ENCODE measurements at regions not wholly inside any gene's neighbourhood (a gene's known extent, or its start where the extent isn't known, plus 50 kb on each side); places are given as distances from the start of the nearest gene placed in this dataset.

DNA sequence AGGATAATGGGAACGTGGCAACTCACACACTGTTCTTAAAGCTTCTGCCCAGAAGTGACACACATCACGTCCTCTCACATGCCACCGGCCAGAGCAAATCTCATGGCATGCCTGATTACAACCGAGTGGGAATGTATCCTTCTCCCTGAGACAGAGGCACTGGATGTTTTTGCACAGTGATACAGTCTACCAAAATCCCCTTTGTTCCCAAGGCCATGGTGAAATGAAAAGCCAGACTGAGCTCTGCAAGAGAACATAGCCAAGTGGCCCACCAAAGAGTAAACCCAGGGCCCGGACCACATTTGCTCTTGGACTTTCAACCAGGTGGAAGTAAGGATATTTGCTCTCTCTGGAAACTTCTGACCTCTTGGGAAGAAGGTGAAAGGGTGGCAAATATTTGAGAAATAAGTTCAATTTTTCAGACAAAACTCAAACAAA lies 186.2 kb upstream of the STT3B start:
- WGBS (ENCODE audit: insufficient coverage), result 93% methylated on average over 5 of the region's 5 CpGs
- Histone ChIP-seq H3K27me3 (ENCODE audit: control insufficient read depth, insufficient read depth, low read length) (no peaks in the 10 kb centered on the region), H3K4me1 (ENCODE audit: control insufficient read depth, insufficient read depth, low read length) (no peaks in the 10 kb centered on the region), H3K4me3 (ENCODE audit: low read length) (no peak overlapping the region), H3K27ac (ENCODE audit: low read length) (no peak overlapping the region), H3K36me3 (ENCODE audit: control insufficient read depth, insufficient read depth, low read length) (no peaks in the 10 kb centered on the region), H3K9me3 (replicated peaks; ENCODE audit: control insufficient read depth, low read depth, low read length) (peaks cover 3% of the 10 kb centered on the region)
- no peak for DNase-seq

DNA sequence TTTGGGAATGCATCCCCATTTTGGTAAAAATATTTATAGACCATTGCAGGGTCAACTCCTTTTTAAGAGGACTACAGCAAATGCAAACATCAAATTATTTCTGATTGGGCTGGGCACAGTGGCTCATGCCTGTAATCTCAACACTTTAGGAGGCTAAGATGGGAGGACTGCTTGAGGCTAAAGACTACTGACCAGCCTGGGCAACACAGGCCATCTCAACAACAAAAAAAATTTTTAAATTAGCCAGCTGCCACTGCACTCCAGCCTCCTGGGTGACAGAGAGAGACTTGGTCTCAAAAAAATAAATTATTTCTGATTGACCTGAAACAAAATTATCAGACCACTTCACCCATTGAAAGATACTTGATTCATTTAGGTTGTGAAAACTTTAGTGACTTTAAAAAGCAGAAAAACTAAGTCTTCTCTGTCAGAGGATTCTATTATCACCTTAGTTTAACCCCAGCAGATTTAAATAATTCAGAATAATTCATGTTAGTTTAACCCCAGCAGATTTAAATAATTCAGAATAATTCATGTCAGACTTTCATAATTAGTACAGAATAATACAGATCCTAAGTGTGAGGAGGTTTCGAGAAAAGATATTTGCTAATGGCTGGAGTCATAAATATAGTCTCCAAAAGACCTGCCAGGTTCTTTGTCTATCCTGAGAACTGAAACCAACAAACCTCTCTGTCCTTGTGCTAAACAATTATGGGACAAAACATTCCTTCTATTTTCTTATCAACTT lies 183.6 kb upstream of the STT3B start:
- no CpG with 5 or more reads among the region's 1 CpG for WGBS (ENCODE audit: insufficient coverage)
- no peak for DNase-seq
- H3K36me3 ChIP-seq (ENCODE audit: control insufficient read depth, insufficient read depth, low read length), result no peaks in the 10 kb centered on the region
- H3K4me3 ChIP-seq (ENCODE audit: low read length), result no peak overlapping the region
- no peak overlapping the region for H3K27ac ChIP-seq (ENCODE audit: low read length)
- H3K9me3 ChIP-seq (replicated peaks; ENCODE audit: control insufficient read depth, low read depth, low read length), result peaks cover 3% of the 10 kb centered on the region
- no peaks in the 10 kb centered on the region for H3K4me1 ChIP-seq (ENCODE audit: control insufficient read depth, insufficient read depth, low read length)
- H3K27me3 ChIP-seq (ENCODE audit: control insufficient read depth, insufficient read depth, low read length), result no peaks in the 10 kb centered on the region

DNA sequence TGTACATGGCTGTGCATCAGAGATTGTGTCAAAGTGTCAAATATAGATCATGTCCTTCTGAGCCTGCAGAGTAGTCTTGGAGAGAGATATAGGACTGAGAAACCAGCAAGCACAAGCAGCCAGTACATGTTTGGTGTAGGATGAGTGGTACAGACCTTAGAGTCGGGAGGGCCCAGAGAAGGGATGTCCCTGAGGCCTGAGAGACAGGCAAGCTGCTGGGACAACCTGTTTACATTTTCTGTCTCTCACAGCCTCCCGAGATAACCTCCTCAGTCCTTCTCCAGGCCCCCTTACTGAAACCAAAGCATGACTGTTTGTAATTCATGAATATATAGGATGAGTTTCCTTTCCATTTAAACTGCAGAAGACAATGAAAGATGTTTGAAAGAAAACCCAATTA lies 182.4 kb upstream of the STT3B start:
- no peaks in the 10 kb centered on the region for H3K27me3 ChIP-seq (ENCODE audit: control insufficient read depth, insufficient read depth, low read length)
- DNase-seq, result no peak
- no peaks in the 10 kb centered on the region for H3K9me3 ChIP-seq (replicated peaks; ENCODE audit: control insufficient read depth, low read depth, low read length)
- no peaks in the 10 kb centered on the region for H3K36me3 ChIP-seq (ENCODE audit: control insufficient read depth, insufficient read depth, low read length)
- no CpG with 5 or more reads among the region's 2 CpGs for WGBS (ENCODE audit: insufficient coverage)
- no peak overlapping the region for H3K27ac ChIP-seq (ENCODE audit: low read length)
- H3K4me3 ChIP-seq (ENCODE audit: low read length), result no peak overlapping the region
- no peaks in the 10 kb centered on the region for H3K4me1 ChIP-seq (ENCODE audit: control insufficient read depth, insufficient read depth, low read length)

DNA sequence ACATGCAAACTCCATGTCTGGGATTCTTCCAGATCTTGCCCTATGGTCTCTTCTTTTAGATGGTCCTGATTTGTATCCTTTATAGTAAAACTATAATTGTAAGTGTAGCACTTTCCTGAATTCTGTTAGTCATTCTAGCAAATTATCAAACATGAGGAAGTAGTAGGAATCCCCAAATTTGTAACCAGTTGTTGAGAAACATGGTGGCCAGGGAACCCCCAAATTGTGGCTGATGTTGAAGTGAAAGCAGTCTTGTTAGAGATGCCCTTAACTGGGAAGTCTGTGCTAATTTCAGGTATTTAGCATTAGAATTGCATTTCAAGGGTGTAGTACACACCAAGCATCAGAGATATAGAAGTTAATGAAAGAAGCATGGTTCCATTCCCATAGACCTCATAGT lies 180.4 kb upstream of the STT3B start:
- Histone ChIP-seq H3K27ac (ENCODE audit: low read length) (no peak overlapping the region), H3K36me3 (ENCODE audit: control insufficient read depth, insufficient read depth, low read length) (no peaks in the 10 kb centered on the region), H3K9me3 (replicated peaks; ENCODE audit: control insufficient read depth, low read depth, low read length) (no peaks in the 10 kb centered on the region), H3K27me3 (ENCODE audit: control insufficient read depth, insufficient read depth, low read length) (no peaks in the 10 kb centered on the region), H3K4me1 (ENCODE audit: control insufficient read depth, insufficient read depth, low read length) (no peaks in the 10 kb centered on the region), H3K4me3 (ENCODE audit: low read length) (no peak overlapping the region)
- no peak for DNase-seq

DNA sequence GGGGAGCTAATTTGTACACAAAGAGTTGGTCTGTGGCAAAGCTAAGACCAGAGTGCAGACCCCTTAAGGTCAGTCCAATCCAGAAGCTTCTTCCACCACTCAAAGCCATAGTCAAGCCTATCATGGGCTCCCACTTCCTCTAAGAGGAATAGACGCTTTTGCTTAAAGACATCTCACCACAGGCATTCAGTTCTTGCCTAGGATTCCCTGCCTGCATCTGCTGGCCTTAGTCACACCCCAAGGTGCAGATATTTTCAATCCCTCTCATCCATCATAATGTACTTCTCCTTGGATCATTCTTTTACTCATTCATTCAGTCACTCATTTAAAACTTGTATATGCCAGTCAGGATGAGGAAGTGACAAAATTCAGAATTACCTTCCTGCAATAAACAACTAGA lies 179.6 kb upstream of the STT3B start:
- no peak for DNase-seq
- no peaks in the 10 kb centered on the region for H3K36me3 ChIP-seq (ENCODE audit: control insufficient read depth, insufficient read depth, low read length)
- H3K27me3 ChIP-seq (ENCODE audit: control insufficient read depth, insufficient read depth, low read length), result no peaks in the 10 kb centered on the region
- no peak overlapping the region for H3K4me3 ChIP-seq (ENCODE audit: low read length)
- WGBS (ENCODE audit: insufficient coverage), result 80% methylated on average over 1 of the region's 1 CpG
- H3K4me1 ChIP-seq (ENCODE audit: control insufficient read depth, insufficient read depth, low read length), result no peaks in the 10 kb centered on the region
- H3K9me3 ChIP-seq (replicated peaks; ENCODE audit: control insufficient read depth, low read depth, low read length), result no peaks in the 10 kb centered on the region
- no peak overlapping the region for H3K27ac ChIP-seq (ENCODE audit: low read length)

DNA sequence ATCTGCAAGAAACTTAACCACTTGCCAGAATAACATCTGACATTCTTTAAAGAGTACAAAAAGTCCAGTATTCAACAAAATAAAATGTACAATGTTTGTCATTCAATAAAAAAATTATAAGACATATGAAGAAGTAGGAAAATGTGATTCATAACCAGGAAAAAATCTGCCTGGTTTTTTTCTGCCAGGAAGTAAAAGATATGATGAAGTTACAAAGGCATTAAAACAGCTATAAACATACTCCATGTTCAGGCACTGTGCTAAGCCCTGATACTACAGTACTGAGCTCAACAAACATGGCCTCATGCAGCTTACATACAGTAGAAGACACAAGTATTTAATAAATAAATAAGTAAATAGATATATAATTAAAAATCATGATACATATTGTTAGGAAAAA lies 178.4 kb upstream of the STT3B start:
- H3K36me3 ChIP-seq (ENCODE audit: control insufficient read depth, insufficient read depth, low read length), result no peaks in the 10 kb centered on the region
- no peak overlapping the region for H3K27ac ChIP-seq (ENCODE audit: low read length)
- DNase-seq, result no peak
- H3K27me3 ChIP-seq (ENCODE audit: control insufficient read depth, insufficient read depth, low read length), result no peaks in the 10 kb centered on the region
- H3K4me3 ChIP-seq (ENCODE audit: low read length), result no peak overlapping the region
- no peaks in the 10 kb centered on the region for H3K4me1 ChIP-seq (ENCODE audit: control insufficient read depth, insufficient read depth, low read length)
- H3K9me3 ChIP-seq (replicated peaks; ENCODE audit: control insufficient read depth, low read depth, low read length), result no peaks in the 10 kb centered on the region

DNA sequence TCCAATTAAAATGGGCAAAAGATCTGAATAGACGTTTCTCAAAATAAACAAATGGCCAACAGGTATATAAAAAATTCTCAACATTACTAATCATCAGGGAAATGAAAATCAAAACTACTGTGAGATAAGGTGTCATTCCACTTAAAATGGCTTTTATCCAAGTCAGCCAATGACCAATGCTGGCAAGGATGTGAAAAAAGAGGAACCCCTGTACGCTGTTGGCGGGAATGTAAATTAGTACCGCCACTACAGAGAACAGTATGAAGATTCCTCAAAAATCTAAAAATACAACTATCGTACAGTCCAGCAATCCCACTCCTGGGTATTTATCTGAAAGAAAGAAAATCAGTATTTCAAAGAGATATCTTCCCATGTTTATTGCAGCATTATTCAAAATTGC lies 176.9 kb upstream of the STT3B start:
- Histone ChIP-seq H3K4me3 (ENCODE audit: low read length) (no peak overlapping the region), H3K36me3 (ENCODE audit: control insufficient read depth, insufficient read depth, low read length) (no peaks in the 10 kb centered on the region), H3K27ac (ENCODE audit: low read length) (no peak overlapping the region), H3K27me3 (ENCODE audit: control insufficient read depth, insufficient read depth, low read length) (no peaks in the 10 kb centered on the region), H3K9me3 (replicated peaks; ENCODE audit: control insufficient read depth, low read depth, low read length) (no peaks in the 10 kb centered on the region), H3K4me1 (ENCODE audit: control insufficient read depth, insufficient read depth, low read length) (no peaks in the 10 kb centered on the region)
- no peak for DNase-seq
- WGBS (ENCODE audit: insufficient coverage), result no CpG with 5 or more reads among the region's 5 CpGs

DNA sequence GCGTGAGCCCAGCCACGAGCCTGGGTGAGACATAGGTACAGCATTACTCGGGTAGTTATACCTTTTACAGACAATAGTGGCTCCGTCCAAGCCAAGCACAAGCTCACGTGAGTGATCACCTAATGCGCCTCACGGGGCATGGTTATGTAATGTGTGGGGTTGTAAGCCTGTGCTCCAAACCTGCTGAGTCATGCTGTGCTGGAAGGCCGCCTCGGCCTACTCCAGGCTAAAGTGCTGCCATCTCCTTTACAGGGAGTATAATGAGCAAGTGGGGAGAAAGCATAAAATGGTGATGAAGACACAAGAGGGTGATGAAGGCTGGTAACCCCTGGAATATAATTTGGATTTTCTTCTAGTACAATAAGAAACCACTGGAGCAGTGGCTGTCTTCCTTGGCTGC lies 175.8 kb upstream of the STT3B start:
- H3K27me3 ChIP-seq (ENCODE audit: control insufficient read depth, insufficient read depth, low read length), result no peaks in the 10 kb centered on the region
- no peak overlapping the region for H3K4me3 ChIP-seq (ENCODE audit: low read length)
- no peaks in the 10 kb centered on the region for H3K9me3 ChIP-seq (replicated peaks; ENCODE audit: control insufficient read depth, low read depth, low read length)
- no peaks in the 10 kb centered on the region for H3K4me1 ChIP-seq (ENCODE audit: control insufficient read depth, insufficient read depth, low read length)
- H3K36me3 ChIP-seq (ENCODE audit: control insufficient read depth, insufficient read depth, low read length), result no peaks in the 10 kb centered on the region
- no peak for DNase-seq
- no peak overlapping the region for H3K27ac ChIP-seq (ENCODE audit: low read length)
- WGBS (ENCODE audit: insufficient coverage), result 79% methylated on average over 6 of the region's 9 CpGs

DNA sequence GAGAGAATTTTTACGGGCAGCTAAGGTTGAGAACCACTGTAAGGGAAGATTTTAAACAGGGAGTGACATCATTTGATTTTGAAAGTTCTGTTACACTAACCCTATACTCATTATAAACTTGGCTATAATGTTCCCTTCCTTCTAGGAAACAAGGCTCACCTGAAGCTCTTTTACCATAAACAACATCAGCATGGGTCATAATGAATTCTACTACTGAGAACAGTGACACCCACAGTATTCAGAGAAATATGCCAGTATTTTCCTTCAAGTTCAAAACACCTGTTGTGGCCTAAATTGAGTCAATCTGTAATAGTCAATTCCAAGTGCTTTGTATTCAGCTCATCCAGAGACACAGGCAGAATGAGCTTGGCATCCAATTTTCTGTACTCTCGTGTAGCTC lies 175.3 kb upstream of the STT3B start:
- 82% methylated on average over 1 of the region's 2 CpGs for whole genome bisulfite sequencing (ENCODE audit: insufficient coverage)
- Histone ChIP-seq H3K27me3 (ENCODE audit: control insufficient read depth, insufficient read depth, low read length) (no peaks in the 10 kb centered on the region), H3K36me3 (ENCODE audit: control insufficient read depth, insufficient read depth, low read length) (no peaks in the 10 kb centered on the region), H3K4me3 (ENCODE audit: low read length) (no peak overlapping the region), H3K4me1 (ENCODE audit: control insufficient read depth, insufficient read depth, low read length) (no peaks in the 10 kb centered on the region), H3K27ac (ENCODE audit: low read length) (no peak overlapping the region), H3K9me3 (replicated peaks; ENCODE audit: control insufficient read depth, low read depth, low read length) (no peaks in the 10 kb centered on the region)
- no peak for DNase-seq

DNA sequence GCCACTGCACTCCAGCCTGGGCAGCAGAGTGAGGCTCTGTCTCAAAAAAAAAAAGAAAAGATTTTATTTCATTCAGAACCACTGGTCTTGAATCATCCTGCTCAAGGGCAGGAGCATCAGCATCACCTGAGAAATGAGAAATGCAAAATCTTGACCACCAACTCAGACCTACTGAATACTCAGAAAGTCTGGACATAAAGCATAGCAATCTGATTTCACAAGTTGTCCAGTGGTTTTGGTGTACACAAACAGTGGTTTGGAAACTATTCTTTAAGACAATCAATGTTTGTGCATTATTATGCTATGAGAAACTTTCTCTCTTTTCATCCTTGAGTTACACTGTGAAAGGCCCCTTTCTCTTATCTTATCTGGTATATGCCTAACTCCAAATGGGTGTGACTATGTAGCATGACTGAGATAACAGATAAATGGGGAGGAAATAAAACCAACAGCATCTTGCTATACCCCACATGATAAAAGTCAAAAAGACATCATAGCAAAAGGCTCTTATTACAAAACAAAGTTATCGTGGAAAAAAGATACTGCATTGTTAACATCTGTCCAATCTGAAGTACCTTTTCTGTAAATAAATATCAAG lies 174.2 kb upstream of the STT3B start:
- no peaks in the 10 kb centered on the region for H3K4me1 ChIP-seq (ENCODE audit: control insufficient read depth, insufficient read depth, low read length)
- no CpG with 5 or more reads among the region's 1 CpG for WGBS (ENCODE audit: insufficient coverage)
- DNase-seq, result no peak
- no peak overlapping the region for H3K27ac ChIP-seq (ENCODE audit: low read length)
- H3K36me3 ChIP-seq (ENCODE audit: control insufficient read depth, insufficient read depth, low read length), result no peaks in the 10 kb centered on the region
- no peaks in the 10 kb centered on the region for H3K27me3 ChIP-seq (ENCODE audit: control insufficient read depth, insufficient read depth, low read length)
- no peak overlapping the region for H3K4me3 ChIP-seq (ENCODE audit: low read length)
- no peaks in the 10 kb centered on the region for H3K9me3 ChIP-seq (replicated peaks; ENCODE audit: control insufficient read depth, low read depth, low read length)

Data from muscle of leg (tissue), 3 donors.